ENCODE measurements at regions not wholly inside any gene's neighbourhood (a gene's known extent, or its start where the extent isn't known, plus 50 kb on each side); places are given as distances from the start of the nearest gene placed in this dataset.

DNA sequence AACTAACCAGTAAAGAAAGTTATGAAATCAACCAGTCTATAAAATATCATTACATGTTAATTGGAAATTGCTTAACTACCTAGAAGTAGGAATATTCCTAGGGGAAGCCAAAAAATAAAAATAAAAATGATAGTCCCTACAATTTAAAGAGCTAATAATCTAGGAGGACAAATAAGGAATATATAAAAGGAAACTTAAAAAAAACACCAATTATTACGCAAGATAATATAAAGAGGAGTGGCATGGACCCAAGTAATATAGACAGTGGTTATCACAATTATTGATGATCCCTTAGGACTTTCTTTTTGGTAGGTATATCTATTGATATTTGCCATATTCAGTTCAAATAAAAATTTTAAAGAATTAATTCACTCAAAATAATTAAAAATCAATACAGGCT lies 498.7 kb downstream of the SOX5 start:
- no peak for DNase-seq

DNA sequence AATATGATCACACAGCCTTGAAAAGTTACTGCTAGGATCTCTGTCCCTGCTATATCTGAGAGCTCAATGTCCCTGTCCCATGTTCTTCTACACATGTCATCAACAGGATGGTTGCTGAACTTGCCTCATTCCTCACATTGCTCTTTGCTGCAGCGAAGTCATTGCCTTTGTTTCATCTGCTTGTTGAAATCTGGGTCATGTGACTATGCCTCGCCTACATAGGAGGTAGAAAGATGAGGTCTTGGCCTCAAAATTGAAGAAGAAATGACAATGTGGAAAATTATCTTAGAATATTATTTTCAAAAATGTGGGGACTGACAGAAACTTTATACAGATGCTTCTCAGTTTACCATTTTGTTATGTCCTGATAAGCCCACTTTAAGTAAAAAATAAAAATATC lies 494.2 kb downstream of the SOX5 start:
- no peak for DNase-seq

DNA sequence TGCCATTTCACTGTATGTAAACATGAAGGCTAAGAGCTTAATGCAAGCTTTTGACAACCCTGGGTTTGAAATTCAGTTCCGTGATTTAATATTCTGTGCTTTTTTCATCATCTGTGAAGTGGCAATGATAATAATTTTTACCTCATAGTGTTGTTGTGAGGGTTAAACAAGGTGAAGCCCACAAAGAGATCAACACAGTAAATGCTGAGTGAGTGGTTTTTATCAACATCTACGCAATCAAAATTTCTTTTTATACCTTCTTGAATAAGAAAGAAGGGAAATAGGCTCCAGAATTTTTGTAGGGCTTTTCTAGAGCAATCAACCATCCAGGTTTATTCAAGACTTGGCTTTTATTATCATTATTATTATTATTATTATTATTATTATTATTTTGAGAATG lies 490.8 kb downstream of the SOX5 start:
- no peak for DNase-seq

DNA sequence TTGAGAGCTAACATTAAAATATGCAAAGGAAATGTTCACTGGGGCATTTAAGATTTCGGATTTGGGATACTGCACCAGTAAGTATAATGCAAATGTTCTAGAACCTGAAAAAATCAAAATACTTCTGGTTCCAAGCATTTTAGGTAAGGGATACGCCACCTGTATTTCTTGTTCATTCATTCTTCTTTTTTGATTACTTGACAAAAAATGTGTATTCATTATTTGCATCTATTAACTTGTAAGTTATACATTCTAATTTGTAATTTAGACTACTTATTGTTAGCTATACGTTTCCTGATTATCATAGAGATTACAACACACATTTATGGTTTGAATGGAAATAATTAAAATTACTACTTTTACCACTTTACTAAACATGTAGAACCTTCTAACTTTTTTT lies 486.9 kb downstream of the SOX5 start:
- no peak for DNase-seq

DNA sequence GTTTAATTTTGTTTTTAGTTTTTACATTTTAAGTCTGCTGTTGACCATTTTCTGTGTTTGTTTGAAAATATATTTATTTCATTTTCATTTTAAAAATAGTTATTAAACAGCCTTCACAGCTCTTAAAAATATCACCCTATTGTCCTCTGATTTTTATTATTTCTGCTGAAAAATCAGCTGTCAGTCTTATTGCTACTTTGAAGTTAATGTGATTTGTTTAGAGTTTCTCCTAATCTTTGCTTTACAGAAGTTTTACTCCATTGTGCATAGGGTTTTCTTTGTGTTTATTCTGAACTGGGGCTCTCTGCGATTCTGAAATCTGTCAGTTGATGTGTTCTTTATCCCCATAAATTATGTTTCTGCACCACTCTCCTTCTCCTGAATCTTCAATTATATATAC lies 486.3 kb downstream of the SOX5 start:
- DNase-seq: no peak

DNA sequence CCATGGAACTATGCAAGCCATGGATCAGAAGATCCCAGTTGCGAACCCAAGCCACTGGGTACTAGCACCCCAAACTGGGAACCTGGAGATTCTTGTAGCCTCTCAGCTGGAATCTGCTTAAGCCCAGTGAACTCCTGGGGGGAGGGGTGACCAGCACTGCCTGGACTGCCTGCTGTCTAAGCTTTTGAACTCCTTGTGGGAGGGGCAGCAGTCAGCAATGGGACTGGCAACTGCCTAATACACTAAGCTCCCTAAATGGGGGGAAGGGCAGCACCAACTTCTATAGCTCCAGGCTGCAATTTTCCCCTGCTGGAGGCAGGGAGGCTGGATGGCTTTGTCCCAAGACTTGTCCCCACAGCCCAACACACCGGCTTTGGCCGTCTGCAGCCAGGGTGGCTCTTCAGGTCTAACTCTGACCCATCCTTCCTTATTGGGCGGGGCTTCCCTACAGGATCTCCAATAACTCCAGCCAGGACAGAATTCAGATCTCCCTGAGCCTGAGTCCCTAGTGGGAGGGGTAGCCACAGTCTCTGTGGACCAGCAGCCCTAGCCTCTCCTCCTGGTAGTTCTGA lies 485.1 kb downstream of the SOX5 start:
- DNase-seq: no peak

DNA sequence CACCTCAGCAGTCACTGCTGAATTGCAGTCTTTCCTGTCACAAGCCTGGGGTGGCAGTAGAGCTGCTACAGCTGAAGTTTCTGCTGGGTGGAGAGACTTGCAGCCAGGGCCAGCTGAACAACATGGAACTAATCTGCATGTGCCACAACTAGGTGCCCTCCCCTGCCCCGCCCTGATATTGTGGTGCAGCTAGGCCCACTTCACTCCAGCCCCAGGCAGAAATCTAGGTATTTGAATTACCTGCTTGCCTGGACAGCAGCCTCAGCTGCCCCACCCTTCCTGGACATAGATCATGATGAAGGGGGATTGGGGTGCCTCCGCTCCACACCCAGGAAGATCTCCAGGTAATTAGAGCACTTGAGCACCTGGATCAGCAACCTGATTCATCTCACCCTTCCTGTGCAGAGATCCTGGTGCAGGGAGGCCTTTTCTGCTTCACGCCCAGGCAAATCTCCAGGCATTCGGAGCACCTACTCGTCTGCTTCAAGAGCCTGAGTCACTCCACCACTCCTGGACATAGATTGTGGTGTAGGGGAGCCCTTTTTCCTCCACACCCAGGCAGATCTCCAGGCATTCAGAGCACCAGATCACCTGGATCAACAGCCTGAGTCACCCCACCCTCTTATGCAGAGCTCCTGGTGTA lies 477.0 kb downstream of the SOX5 start:
- no peak for DNase-seq

DNA sequence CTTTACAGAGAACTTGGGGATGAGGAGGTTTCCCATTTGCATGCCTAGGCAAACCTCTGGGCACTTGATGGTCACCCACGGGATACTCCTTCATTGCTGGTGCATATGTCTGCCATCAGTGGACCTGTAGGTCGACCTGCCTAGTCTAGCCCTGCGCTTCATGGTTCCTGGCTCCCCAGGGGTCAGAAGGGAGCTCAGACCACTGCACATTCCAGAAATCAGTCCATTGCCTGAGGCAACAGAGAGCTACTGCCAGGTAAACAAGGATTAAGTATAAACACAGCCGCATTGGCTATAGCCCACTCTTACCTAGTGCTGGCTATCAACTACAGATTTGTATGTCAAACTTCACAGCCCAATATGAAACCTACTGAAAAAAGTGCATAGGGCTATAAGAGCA lies 476.4 kb downstream of the SOX5 start:
- DNase-seq: no peak

DNA sequence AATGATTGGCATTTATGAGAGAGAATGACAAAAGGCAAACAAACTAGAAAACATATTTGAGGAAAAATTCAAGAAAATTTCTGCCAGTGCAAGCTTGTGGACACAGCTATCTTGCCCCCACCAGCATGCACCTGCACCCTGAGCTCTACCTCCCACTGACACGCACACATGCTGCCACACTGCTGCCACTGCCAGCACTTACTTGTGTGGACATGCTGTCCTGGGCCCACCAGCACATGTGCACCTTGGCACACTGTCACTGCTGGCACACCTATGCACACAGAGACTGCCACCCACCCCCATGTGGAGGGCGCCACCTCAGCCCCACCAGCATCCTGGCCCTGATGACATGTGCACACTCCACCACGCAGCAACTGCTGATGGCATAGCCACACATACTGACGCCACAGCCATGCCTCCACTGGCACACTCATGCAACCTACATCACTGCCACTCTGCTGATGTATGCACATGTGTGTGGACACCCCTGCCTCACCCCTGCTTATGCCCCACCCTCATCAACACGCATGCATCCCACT lies 475.0 kb downstream of the SOX5 start:
- DNase-seq: no peak

Measured in amygdala (tissue), 56 donors.